ENCODE measurements at regions not wholly inside any gene's neighbourhood (a gene's known extent, or its start where the extent isn't known, plus 50 kb on each side); places are given as distances from the start of the nearest gene placed in this dataset.

DNA sequence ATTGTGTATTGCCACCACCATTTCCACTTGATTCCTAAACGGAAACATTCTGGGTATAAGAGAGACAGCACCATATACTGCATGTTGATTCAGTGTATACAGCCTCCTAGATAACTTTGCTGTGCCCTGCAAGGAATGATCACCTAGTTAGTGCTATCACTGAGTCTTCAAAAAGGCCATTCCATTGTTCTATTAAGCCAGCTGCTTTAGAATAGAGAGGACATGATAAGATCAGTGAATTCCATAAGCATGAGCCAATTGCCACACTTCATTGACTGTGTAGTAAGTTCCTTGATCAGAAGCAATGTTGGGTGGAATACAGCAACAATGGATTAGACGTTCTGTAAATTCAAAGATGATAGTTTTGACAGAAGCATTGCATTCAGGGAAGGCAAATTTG is 1047.3 kb downstream of the PCDH18 start:
- no peak for TF ChIP-seq CTCF (IDR thresholded peaks at IDR 0.05; ENCODE audit: insufficient read depth, low read length)
- no peak for DNase-seq (ENCODE audit: low read depth)
- no peak overlapping the region for H3K4me3 ChIP-seq (ENCODE audit: low read depth, low read length)

- H3K4me3 ChIP-seq (ENCODE audit: low read depth, low read length): no peak overlapping the region
- DNase-seq (ENCODE audit: low read depth): no peak
- TF ChIP-seq CTCF (IDR thresholded peaks at IDR 0.05; ENCODE audit: insufficient read depth, low read length): no peak
Observed at GRCh38 chr4:136476753-136477152, 1055.5 kb downstream of the PCDH18 start.

GRCh38 chr4:136471051-136471450 is 1061.2 kb downstream of the PCDH18 start:
- DNase-seq (ENCODE audit: low read depth): no peak
- no peak overlapping the region for H3K4me3 ChIP-seq (ENCODE audit: low read depth, low read length)
- TF ChIP-seq CTCF (IDR thresholded peaks at IDR 0.05; ENCODE audit: insufficient read depth, low read length): no peak

- DNase-seq (ENCODE audit: low read depth): no peak
- TF ChIP-seq CTCF (IDR thresholded peaks at IDR 0.05; ENCODE audit: insufficient read depth, low read length): no peak
Observed at GRCh38 chr4:136465691-136466090, 1066.6 kb downstream of the PCDH18 start.

DNA sequence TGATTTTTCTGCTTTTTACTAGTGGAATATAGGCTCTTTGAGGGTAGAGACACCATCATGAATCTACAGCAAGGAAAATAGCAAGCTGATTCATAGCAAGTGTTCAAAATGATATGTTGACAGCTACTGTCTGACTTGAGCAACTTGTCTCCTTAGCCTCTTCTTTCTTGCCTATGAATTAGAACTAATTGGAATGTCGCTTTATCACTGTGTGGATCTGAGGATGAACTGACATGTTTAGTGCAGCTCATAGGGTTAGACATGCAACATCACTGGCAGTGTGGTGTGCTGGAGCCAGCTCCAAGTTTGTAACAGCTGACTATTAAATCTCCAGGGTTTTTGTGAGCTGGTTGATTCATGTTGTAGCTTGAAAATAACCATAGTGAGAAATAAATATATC is 1068.4 kb downstream of the PCDH18 start:
- H3K4me3 ChIP-seq (ENCODE audit: low read depth, low read length): no peak overlapping the region
- TF ChIP-seq CTCF (IDR thresholded peaks at IDR 0.05; ENCODE audit: insufficient read depth, low read length): no peak
- no peak for DNase-seq (ENCODE audit: low read depth)

More at GRCh38 chr4:136465691-136466090, 1066.6 kb downstream of the PCDH18 start:
- no peak overlapping the region for H3K4me3 ChIP-seq (ENCODE audit: low read depth, low read length)

DNA sequence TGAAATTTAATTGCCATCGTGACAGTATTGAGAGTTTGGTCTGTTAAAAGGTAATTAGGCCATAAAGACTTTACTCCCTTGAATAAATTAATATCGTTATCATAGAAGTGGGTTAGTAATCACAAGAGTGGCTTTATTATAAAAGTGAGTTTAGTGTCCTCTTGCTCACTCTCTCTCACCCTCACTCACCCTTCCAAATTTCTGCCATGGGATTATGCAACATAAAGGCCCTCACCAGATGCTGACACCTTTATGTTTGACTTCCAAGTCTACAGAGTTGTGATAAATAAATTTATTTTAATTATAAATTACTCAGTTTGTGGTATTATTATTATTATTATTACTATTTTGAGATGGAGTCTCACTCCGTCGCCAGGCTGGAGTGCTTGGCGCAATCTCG is 1070.8 kb downstream of the PCDH18 start:
- no peak overlapping the region for H3K4me3 ChIP-seq (ENCODE audit: low read depth, low read length)
- no peak for TF ChIP-seq CTCF (IDR thresholded peaks at IDR 0.05; ENCODE audit: insufficient read depth, low read length)
- no peak for DNase-seq (ENCODE audit: low read depth)

DNA sequence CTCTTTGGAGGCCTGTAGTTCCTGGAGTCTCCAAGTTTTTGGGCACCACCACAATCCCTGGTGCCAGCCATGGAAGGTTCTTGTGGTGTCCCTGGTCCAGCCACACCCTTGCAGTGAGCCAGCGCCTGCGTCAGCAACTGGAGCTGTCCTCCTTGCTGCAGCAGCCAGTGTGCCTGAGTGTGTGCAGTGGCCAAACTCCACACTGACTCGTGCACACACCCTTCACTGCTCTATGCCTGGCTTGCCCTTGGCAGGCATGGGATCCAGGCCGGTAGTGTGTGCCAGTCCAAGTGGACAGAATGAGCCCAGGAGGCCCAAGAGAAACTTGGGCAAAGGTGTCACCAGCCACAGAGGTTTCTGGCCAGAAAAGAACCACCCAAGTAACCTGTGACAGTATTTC is 1074.0 kb downstream of the PCDH18 start:
- no peak overlapping the region for H3K4me3 ChIP-seq (ENCODE audit: low read depth, low read length)
- TF ChIP-seq CTCF (IDR thresholded peaks at IDR 0.05; ENCODE audit: insufficient read depth, low read length): no peak
- DNase-seq (ENCODE audit: low read depth): no peak

Data from fibroblast of the aortic adventitia (primary cell).